Urothelium cell line (cell line): ENCODE measurements at regions not wholly inside any gene's neighbourhood (a gene's known extent, or its start where the extent isn't known, plus 50 kb on each side); places are given as distances from the start of the nearest gene placed in this dataset.

Experiments used
- DNase-seq: peaks from one replicate; pipeline ENCODE4 v3.0.0; 2011; ENCODE audit warnings: low spot score, mixed read lengths
- FAIRE-seq: peaks from 2 replicates; lab custom pipeline; 2011; peaks lifted over from hg19 to GRCh38; lab: Jason Lieb, UNC

- FAIRE-seq (no peak), DNase-seq (no peak)
Observed at GRCh38 chr20:22470620-22471026, 113.7 kb downstream of the FOXA2 start.

- DNase-seq (no peak), FAIRE-seq (peak; percentile 53)
Observed at GRCh38 chr20:22466447-22467171, 117.8 kb downstream of the FOXA2 start.

GRCh38 chr20:22465622-22466446 lies 118.5 kb downstream of the FOXA2 start:
- no peak for DNase-seq
- no peak for FAIRE-seq

GRCh38 chr20:22464312-22465003 lies 119.9 kb downstream of the FOXA2 start:
- no peak for DNase-seq

GRCh38 chr20:22462975-22463914 lies 121.1 kb downstream of the FOXA2 start:
- FAIRE-seq = no peak
- DNase-seq = peak; percentile 24

More at GRCh38 chr20:22464312-22465003, 119.9 kb downstream of the FOXA2 start:
- FAIRE-seq = no peak

GRCh38 chr20:22460803-22461202 lies 123.6 kb downstream of the FOXA2 start:
- FAIRE-seq = no peak
- no peak for DNase-seq

- FAIRE-seq (no peak), DNase-seq (no peak)
Observed at GRCh38 chr20:22460231-22460630, 124.1 kb downstream of the FOXA2 start.

GRCh38 chr20:22459754-22460153 lies 124.6 kb downstream of the FOXA2 start:
- DNase-seq (no peak), FAIRE-seq (no peak)

GRCh38 chr20:22456109-22456508 lies 128.3 kb downstream of the FOXA2 start:
- DNase-seq (no peak), FAIRE-seq (no peak)

- FAIRE-seq = no peak
- DNase-seq = no peak
Observed at GRCh38 chr20:22455259-22455658, 129.1 kb downstream of the FOXA2 start.

GRCh38 chr20:22453244-22454080 lies 130.9 kb downstream of the FOXA2 start:
- DNase-seq (peak; percentile 51), FAIRE-seq (no peak)

GRCh38 chr20:22452442-22453011 lies 131.8 kb downstream of the FOXA2 start:
- DNase-seq = no peak
- no peak for FAIRE-seq

GRCh38 chr20:22450537-22450936 lies 133.8 kb downstream of the FOXA2 start:
- no peak for FAIRE-seq
- no peak for DNase-seq

- DNase-seq = no peak
- no peak for FAIRE-seq
Observed at GRCh38 chr20:22449188-22449973, 135.0 kb downstream of the FOXA2 start.

- no peak for FAIRE-seq
Observed at GRCh38 chr20:22447447-22447778, 137.0 kb downstream of the FOXA2 start.

GRCh38 chr20:22446613-22447446 lies 137.5 kb downstream of the FOXA2 start:
- DNase-seq (no peak), FAIRE-seq (no peak)

More at GRCh38 chr20:22447447-22447778, 137.0 kb downstream of the FOXA2 start:
- no peak for DNase-seq

- no peak for DNase-seq
- FAIRE-seq = no peak
Observed at GRCh38 chr20:22442318-22442717, 142.1 kb downstream of the FOXA2 start.

GRCh38 chr20:22438926-22439325 lies 145.4 kb downstream of the FOXA2 start:
- FAIRE-seq (no peak), DNase-seq (no peak)
